SK-N-SH (cell line): ENCODE measurements at regions not wholly inside any gene's neighbourhood (a gene's known extent, or its start where the extent isn't known, plus 50 kb on each side); places are given as distances from the start of the nearest gene placed in this dataset.

ENCODE experiments used
- CTCF ChIA-PET: fragments of 300-600, 350-600 bp; formaldehyde crosslinking; extraction: SDS; loops from one replicate; lab custom pipeline; 2021; lab: Yijun Ruan, JAX
- POLR2A ChIA-PET: fragments of 350-600 bp; sonication (Branson Sonifier 250); formaldehyde crosslinking; extraction: SDS; loops from one replicate; lab custom pipeline; 2020; ENCODE audit warnings: antibody characterized with exemption, inconsistent platforms; lab: Yijun Ruan, JAX
- DNase-seq: peaks from one replicate; pipeline ENCODE4 v3.0.0; 2012
- H2AFZ ChIP-seq: fragments of 200-600 bp; sonication (generic); 2 replicates; pipeline ENCODE4 v1.8.1; 2016; ENCODE audit warnings: antibody characterized with exemption, mild to moderate bottlenecking, low read depth
- H3F3A ChIP-seq: fragments of 200-600 bp; sonication (generic); replicated peaks from 2 replicates; pipeline ENCODE3; 2016; ENCODE audit warnings: antibody characterized with exemption, mild to moderate bottlenecking; ENCODE audit not compliant: insufficient read depth
- H3K27ac ChIP-seq, 2 experiments: fragments of 200-500 bp in 1 of 2; fragments of 200-600 bp in 1 of 2; sonication (Bioruptor generic) in 1 of 2; sonication (generic), shearing (Covaris generic) in 1 of 2; 2 replicates each; pipeline versions ENCODE4 v1.5.1 to v1.6.1; 2014 to 2016; ENCODE audit warnings: low read depth in 2 of 2, inconsistent platforms in 1 of 2, low read length in 1 of 2, mild to moderate bottlenecking in 1 of 2, mixed read lengths in 1 of 2
- H3K27me3 ChIP-seq: fragments of 200-600 bp; sonication (generic), shearing (Covaris generic); 2 replicates; pipeline ENCODE4 v1.6.1; 2016; ENCODE audit warnings: mixed run types; ENCODE audit not compliant: insufficient read depth
- H3K36me3 ChIP-seq, 2 experiments: fragments of 200-500 bp in 1 of 2; fragments of 200-600 bp in 1 of 2; sonication (Bioruptor generic) in 1 of 2; sonication (generic) in 1 of 2; replicated peaks in 1 of 2; 2 replicates each; pipeline versions ENCODE3 to v1.5.1; 2014 to 2016; ENCODE audit warnings: low read length in 1 of 2, mild to moderate bottlenecking in 1 of 2; ENCODE audit not compliant: insufficient read depth in 2 of 2, control insufficient read depth in 1 of 2
- H3K4me1 ChIP-seq, 2 experiments: fragments of 200-500 bp in 1 of 2; fragments of 200-600 bp in 1 of 2; sonication (Bioruptor generic) in 1 of 2; sonication (generic), shearing (Covaris generic) in 1 of 2; 2 replicates each; pipeline versions ENCODE4 v1.5.1 to v1.6.1; 2014 to 2016; ENCODE audit warnings: low read depth in 1 of 2, low read length in 1 of 2, mixed run types in 1 of 2; ENCODE audit not compliant: insufficient read depth in 2 of 2, control insufficient read depth in 1 of 2
- H3K4me2 ChIP-seq: fragments of 200-600 bp; sonication (generic), shearing (Covaris generic); 2 replicates; pipeline ENCODE4 v1.6.1; 2017; ENCODE audit warnings: mixed run types
- H3K4me3 ChIP-seq, 2 experiments: fragments of 200-500 bp in 1 of 2; fragments of 200-600 bp in 1 of 2; sonication (Bioruptor generic) in 1 of 2; sonication (generic), shearing (Covaris generic) in 1 of 2; 2 replicates each; pipeline versions ENCODE4 v1.5.1 to v1.8.1; 2014 to 2016; ENCODE audit warnings: low read depth in 2 of 2, inconsistent platforms in 1 of 2, low read length in 1 of 2, mild to moderate bottlenecking in 1 of 2, mixed read lengths in 1 of 2, moderate library complexity in 1 of 2
- H3K79me2 ChIP-seq: fragments of 200-600 bp; sonication (generic); 2 replicates; pipeline ENCODE4 v1.8.1; 2017; ENCODE audit warnings: mild to moderate bottlenecking; ENCODE audit not compliant: insufficient read depth
- H3K9ac ChIP-seq: fragments of 200-600 bp; sonication (generic); 2 replicates; pipeline ENCODE4 v1.6.1; 2017; ENCODE audit warnings: mixed run types
- H3K9me2 ChIP-seq: fragments of 200-600 bp; sonication (generic); 2 replicates; pipeline ENCODE4 v1.6.1; 2017; ENCODE audit warnings: mixed run types
- H3K9me3 ChIP-seq: fragments of 200-600 bp; sonication (generic); 2 replicates; pipeline ENCODE4 v1.6.1; 2017; ENCODE audit warnings: mixed run types, mild to moderate bottlenecking, moderate library complexity
- H4K20me1 ChIP-seq: fragments of 200-600 bp; sonication (generic); 2 replicates; pipeline ENCODE4 v1.6.1; 2017; ENCODE audit warnings: mild to moderate bottlenecking, mixed run types; ENCODE audit not compliant: insufficient read depth
- CTCF ChIP-seq: fragments of 200-600 bp; sonication (generic); IDR thresholded peaks from 2 replicates; pipeline ENCODE4 v1.6.1; 2017; ENCODE audit warnings: antibody characterized with exemption, mild to moderate bottlenecking, moderate library complexity
- ELF1 ChIP-seq: IDR thresholded peaks from 2 replicates; pipeline ENCODE4 v1.4.0; 2012
- EZH2phosphoT487 ChIP-seq: fragments of 200-600 bp; sonication (generic); IDR thresholded peaks from 2 replicates; pipeline ENCODE4 v1.6.1; 2017; ENCODE audit warnings: low read depth, mixed run types, mild to moderate bottlenecking, antibody characterized with exemption, moderate library complexity, borderline replicate concordance
- FOSL2 ChIP-seq: IDR thresholded peaks from 2 replicates; pipeline ENCODE4 v1.4.0; 2012; ENCODE audit warnings: low read depth, mild to moderate bottlenecking, moderate library complexity, borderline replicate concordance
- FOXJ3 ChIP-seq: sonication (generic); formaldehyde crosslinking; IDR thresholded peaks from 2 replicates; pipeline ENCODE4 v1.5.1; 2020; ENCODE audit warnings: mild to moderate bottlenecking, missing genetic modification reagents
- GABPA ChIP-seq: IDR thresholded peaks from 2 replicates; pipeline ENCODE4 v1.4.0; 2012; ENCODE audit warnings: low read depth, mild to moderate bottlenecking
- IRF3 ChIP-seq: fragments of 150-350 bp; IDR thresholded peaks from 2 replicates; pipeline ENCODE4 v1.6.1; 2016; ENCODE audit warnings: mild to moderate bottlenecking, low read depth, low read length
- JUND ChIP-seq: IDR thresholded peaks from 2 replicates; pipeline ENCODE4 v1.4.0; 2012
- MEF2A ChIP-seq: IDR thresholded peaks from 2 replicates; pipeline ENCODE4 v1.4.0; 2012; ENCODE audit warnings: low read depth, borderline replicate concordance
- NFIC ChIP-seq: IDR thresholded peaks from 2 replicates; pipeline ENCODE4 v1.4.0; 2012; ENCODE audit warnings: borderline replicate concordance
- RXRA ChIP-seq: IDR thresholded peaks from 2 replicates; pipeline ENCODE4 v1.4.0; 2012; ENCODE audit warnings: low read depth, mild to moderate bottlenecking, borderline replicate concordance
- SIN3A ChIP-seq: IDR thresholded peaks from 2 replicates; pipeline ENCODE4 v1.6.1; 2012; ENCODE audit warnings: low read depth, mild to moderate bottlenecking, low read length, moderate library complexity, borderline replicate concordance
- TAF1 ChIP-seq: IDR thresholded peaks from 2 replicates; pipeline ENCODE4 v1.6.1; 2012; ENCODE audit warnings: low read depth, mild to moderate bottlenecking, low read length, moderate library complexity, borderline replicate concordance
- TCF12 ChIP-seq: IDR thresholded peaks from 2 replicates; pipeline ENCODE4 v1.4.0; 2012
- TEAD4 ChIP-seq: IDR thresholded peaks from 2 replicates; pipeline ENCODE4 v1.4.0; 2012; ENCODE audit warnings: mild to moderate bottlenecking, borderline replicate concordance; ENCODE audit not compliant: insufficient read depth
- WGBS: methylation state at CpG from one replicate; pipeline ENCODE4 v1.1.6; 2017; ENCODE audit warnings: low lambda C conversion rate; 5-methylcytosine and 5-hydroxymethylcytosine counted together

- H3K9me3 ChIP-seq, result no peaks in the 10 kb centered on the region
- POLR2A ChIA-PET, result no interaction called here
- no peak for TF ChIP-seq TCF12
- TF ChIP-seq GABPA, result no peak
- no peak for TF ChIP-seq TAF1
- TF ChIP-seq EZH2phosphoT487, result no peak
- TF ChIP-seq NFIC, result no peak
- no peak for TF ChIP-seq FOXJ3 (CRISPR knock-in tag)
- H3K27ac ChIP-seq, result no peak overlapping the region
- H3K4me1 ChIP-seq, result no peaks in the 10 kb centered on the region; a peak in 1 of 4 replicates
- H3K36me3 ChIP-seq, result no peaks in the 10 kb centered on the region
- no peaks in the 10 kb centered on the region for H4K20me1 ChIP-seq
- H3K4me2 ChIP-seq, result no peak overlapping the region
- no peak overlapping the region for H2AFZ ChIP-seq
- H3K4me3 ChIP-seq, result no peak overlapping the region
- no peaks in the 10 kb centered on the region for H3K79me2 ChIP-seq
- H3K9me2 ChIP-seq, result no peaks in the 10 kb centered on the region
- no peaks in the 10 kb centered on the region for H3F3A ChIP-seq
- no peak overlapping the region for H3K9ac ChIP-seq
- CTCF ChIA-PET, result interaction anchor here (1.2 kb wide), 1 partner anchor 371 kb away, joined by 3 read pairs; no protein-coding TSS in a partner anchor
- no peaks in the 10 kb centered on the region; the same call in 1 of the 2 replicates for H3K27me3 ChIP-seq
- no peak for DNase-seq
These were observed 176.4 kb downstream of the C5orf15 start for GRCh38 chr5:133792024-133792423.

GRCh38 chr5:133790898-133791297 is 177.5 kb downstream of the C5orf15 start:
- Histone ChIP-seq H3K79me2 (no peaks in the 10 kb centered on the region), H4K20me1 (no peaks in the 10 kb centered on the region), H3K4me3 (no peak overlapping the region), H3K4me2 (no peak overlapping the region), H3K9me3 (no peaks in the 10 kb centered on the region), H3K36me3 (no peaks in the 10 kb centered on the region), H3F3A (no peaks in the 10 kb centered on the region), H3K27me3 (no peaks in the 10 kb centered on the region; the same call in 1 of the 2 replicates), H3K4me1 (no peaks in the 10 kb centered on the region; a peak in 1 of 4 replicates), H3K9ac (no peak overlapping the region), H2AFZ (no peak overlapping the region), H3K9me2 (no peaks in the 10 kb centered on the region), H3K27ac (no peak overlapping the region)
- DNase-seq, result no peak
- ChIA-PET POLR2A (no interaction called here), CTCF (interaction anchor here (1.0 to 1.2 kb wide), 2 partner anchors 28 to 370 kb away, joined by 3 read pairs; no protein-coding TSS in a partner anchor)
- no peak for TF ChIP-seq EZH2phosphoT487
- TF ChIP-seq FOSL2, result no peak
- no peak for TF ChIP-seq JUND
- no peak for TF ChIP-seq RXRA
- TF ChIP-seq CTCF, result no peak
- no peak for TF ChIP-seq ELF1
- no peak for TF ChIP-seq NFIC
- TF ChIP-seq IRF3, result no peak
- no peak for TF ChIP-seq SIN3A
- TF ChIP-seq MEF2A, result no peak
- no peak for TF ChIP-seq TEAD4
- no peak for TF ChIP-seq TAF1
- 22% methylated on average over 1 of the region's 1 CpG for WGBS
